NCI-H226 (cell line): ENCODE measurements at regions not wholly inside any gene's neighbourhood (a gene's known extent, or its start where the extent isn't known, plus 50 kb on each side); places are given as distances from the start of the nearest gene placed in this dataset.

Experiments used
- DNase-seq: peaks from one replicate; pipeline ENCODE4 v3.0.0-alpha.2; 2015

DNA sequence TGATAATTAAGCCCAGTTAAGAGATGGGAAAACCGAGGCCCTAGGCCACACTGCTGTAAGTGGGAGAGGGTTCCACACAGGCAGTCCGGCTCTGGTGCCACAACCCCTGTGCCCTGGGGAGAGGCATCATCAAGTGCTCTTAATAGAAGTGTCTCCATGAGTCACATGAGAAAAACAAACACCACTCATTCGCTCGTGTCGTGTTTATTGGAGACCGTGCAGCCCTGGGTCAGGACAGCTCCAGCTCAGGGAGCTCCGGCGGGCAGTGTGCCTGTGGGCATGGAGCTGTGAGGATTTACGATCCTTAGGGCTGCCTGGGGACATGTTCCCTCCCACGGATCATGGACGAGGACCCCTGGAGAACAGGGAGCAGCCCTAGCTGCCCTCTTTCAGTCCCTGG lies 658.5 kb downstream of the AJAP1 start:
- DNase-seq: no peak

GRCh38 chr1:5312293-5312674 lies 657.9 kb downstream of the AJAP1 start:
- no peak for DNase-seq

DNA sequence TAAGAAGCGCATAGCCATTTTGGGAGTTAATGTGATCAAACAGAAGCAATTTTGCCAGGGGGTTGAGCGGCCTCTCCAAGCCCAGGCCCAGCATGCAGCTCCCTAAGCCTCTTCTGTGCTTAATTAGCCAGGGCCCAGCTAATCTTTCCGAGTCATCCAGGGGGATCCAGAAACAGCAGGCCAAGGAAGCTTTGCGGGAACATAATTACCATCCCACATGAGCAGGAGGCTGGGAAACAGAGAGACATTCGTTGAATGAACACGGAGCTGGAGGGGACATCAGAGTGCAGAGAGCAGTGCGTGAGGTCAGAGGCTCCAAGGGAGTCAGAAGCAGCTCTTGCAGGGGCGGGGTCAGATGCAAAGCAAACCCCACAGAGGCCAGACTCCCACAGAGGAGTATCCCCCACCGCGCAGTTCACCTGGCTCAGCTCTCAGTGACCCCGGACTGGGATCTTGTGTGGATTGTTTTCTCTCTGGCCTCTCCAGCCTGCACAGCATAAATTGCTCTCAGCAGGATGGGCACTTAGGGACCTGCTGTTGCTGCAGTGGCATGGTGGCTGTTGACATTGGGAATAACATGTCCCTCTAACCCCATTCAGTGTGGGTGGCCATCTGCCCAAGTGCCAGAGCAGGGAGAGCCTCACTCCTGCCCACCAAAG lies 657.4 kb downstream of the AJAP1 start:
- DNase-seq: no peak

GRCh38 chr1:5311147-5311546 lies 656.7 kb downstream of the AJAP1 start:
- no peak for DNase-seq

GRCh38 chr1:5308249-5308648 lies 653.8 kb downstream of the AJAP1 start:
- DNase-seq: no peak

GRCh38 chr1:5304702-5305101 lies 650.3 kb downstream of the AJAP1 start:
- no peak for DNase-seq

- DNase-seq: no peak
Observed at GRCh38 chr1:5298376-5298775, 644.0 kb downstream of the AJAP1 start.

DNA sequence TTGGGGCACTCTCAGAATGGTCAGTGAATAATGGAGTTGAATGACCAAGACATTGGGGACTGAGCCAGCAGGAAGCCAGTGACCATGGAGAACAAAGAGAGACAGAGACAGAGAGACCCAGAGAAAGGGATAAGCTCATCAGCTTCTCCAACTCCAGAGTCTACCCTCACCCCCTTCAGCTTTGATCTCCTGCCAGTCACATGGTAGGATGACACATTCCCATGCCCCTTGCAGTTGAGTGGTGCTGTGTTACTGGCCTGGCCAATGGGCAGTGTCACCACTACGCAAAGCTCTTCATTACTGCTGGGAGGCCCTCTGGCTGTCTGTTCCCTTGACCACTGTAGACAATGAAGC lies 643.5 kb downstream of the AJAP1 start:
- DNase-seq: no peak

DNA sequence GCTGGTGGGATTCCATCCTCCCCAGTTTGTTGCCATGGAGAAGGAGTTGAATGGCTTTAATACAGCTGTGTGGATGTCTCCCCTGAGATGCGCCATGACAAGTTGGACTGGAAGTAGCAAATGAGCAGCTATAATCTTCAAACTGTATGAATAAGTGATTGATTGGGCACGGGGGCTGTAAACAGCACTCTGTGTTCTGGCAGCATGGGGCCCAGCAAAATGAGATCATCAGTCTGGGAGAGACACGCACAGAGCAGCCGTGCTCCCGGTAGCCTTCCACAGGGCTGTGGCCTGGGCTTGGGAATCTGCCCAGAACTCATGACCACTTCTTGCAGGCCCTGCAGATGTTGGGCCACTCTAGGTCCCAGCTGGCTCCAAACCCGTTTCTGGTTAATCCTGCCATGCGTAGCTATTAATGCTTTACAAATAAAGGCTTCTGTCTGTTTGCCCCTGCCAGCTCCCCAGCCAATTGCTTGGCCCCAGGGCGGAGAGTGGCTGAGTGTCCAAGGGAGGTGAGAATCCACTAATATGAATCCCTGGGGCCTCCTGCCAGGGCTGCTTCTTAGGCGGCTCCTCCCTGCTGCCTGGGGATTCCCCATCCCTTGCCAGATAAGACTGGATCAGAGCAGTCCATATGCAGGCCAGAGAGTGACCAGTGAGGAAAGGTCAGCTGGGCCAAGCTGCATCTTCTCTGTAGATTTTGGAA lies 642.9 kb downstream of the AJAP1 start:
- DNase-seq: no peak

DNA sequence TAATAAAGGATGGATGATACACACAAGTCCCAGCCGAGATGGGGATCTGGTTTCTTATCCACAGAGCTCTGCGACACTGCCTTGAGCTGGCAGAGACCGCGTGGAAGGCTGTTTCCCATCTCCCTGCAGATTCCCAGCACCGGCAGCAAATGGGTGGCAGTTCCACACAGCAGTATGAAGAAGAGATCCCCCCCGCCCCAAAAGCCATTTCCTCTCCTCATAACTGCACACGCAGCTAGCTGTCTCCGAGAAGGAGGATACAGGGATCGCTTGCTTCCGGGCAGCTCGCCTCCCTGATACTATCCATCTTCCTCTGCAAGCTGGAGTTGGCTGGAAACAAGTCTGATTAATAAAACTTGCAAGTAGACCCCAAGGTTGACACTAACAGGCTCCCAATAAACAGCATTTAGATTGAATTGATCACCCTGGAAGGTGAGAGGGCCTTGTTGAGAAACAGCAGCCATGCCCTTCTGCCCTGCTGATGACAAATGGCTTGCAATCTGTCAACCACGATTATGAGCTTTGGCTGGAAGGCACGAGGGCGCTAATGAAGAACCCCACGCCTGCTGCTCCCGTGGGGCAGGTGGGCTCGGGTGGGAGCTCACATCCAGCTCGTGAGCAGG lies 642.3 kb downstream of the AJAP1 start:
- no peak for DNase-seq

DNA sequence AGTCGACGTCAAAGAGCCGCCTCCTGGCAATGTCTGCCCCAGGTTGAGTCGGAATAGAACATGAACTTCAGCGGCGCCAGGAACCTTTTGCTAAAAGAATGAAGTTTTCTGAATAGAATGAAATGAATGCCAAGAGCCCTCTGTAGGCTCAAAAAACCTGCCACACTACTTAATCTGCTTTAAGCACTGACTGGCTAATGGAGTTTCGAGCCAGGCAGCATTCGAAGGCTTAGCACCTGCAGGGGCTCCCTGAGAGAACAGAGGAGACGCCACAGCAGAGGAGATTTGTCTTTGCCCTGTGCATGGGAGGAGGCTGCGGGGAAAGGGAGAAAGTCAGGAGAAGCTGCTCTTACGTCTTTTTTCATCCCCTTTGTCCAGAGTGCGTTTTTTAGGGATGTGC lies 641.7 kb downstream of the AJAP1 start:
- DNase-seq: no peak

DNA sequence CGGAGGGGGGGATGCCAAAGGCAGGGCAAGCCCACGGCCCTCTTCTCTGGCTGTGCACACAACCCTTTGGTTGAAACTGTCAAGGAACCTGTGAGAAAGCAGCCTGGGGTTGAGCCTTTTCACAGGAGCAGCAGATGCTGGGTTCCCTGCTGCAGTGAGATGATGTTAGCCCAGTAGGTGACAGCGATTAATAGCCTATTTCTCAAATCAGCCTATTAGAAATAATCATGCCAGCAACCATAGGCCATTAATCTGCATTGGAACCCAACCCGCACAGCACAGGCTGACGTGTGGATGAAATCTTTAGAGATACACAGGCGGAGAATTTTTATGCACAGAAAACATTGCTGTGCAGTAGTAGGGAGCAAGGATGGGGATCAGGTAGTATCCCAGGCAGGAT lies 637.5 kb downstream of the AJAP1 start:
- no peak for DNase-seq

- DNase-seq: no peak
Observed at GRCh38 chr1:5287178-5288150, 633.1 kb downstream of the AJAP1 start.

- DNase-seq: no peak
Observed at GRCh38 chr1:5286244-5286643, 631.8 kb downstream of the AJAP1 start.

DNA sequence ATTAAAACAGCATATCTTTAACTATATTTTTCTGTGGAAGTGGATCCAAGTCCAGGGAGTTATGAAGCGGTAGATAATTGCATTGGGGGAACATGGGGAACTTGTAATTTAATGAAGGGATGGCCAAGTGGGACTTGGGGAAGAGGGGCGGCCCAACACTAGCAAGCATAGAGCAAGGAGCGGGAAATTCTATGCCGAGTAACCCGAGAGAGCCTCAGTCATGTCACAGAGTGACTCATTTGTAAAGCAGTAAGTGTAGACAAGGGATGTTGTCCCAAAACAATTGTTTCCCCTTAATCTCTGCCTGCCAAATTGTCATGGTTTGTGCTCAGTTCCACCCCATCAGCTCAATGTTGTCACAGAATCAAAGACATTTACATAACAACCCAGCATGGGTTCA lies 620.1 kb downstream of the AJAP1 start:
- DNase-seq: no peak

GRCh38 chr1:5273280-5274003 lies 619.0 kb downstream of the AJAP1 start:
- no peak for DNase-seq

GRCh38 chr1:5272325-5272724 lies 617.9 kb downstream of the AJAP1 start:
- DNase-seq: no peak

- no peak for DNase-seq
Observed at GRCh38 chr1:5271264-5271663, 616.9 kb downstream of the AJAP1 start.

- DNase-seq: no peak
Observed at GRCh38 chr1:5269901-5270300, 615.5 kb downstream of the AJAP1 start.

GRCh38 chr1:5267603-5268235 lies 613.3 kb downstream of the AJAP1 start:
- DNase-seq: no peak

DNA sequence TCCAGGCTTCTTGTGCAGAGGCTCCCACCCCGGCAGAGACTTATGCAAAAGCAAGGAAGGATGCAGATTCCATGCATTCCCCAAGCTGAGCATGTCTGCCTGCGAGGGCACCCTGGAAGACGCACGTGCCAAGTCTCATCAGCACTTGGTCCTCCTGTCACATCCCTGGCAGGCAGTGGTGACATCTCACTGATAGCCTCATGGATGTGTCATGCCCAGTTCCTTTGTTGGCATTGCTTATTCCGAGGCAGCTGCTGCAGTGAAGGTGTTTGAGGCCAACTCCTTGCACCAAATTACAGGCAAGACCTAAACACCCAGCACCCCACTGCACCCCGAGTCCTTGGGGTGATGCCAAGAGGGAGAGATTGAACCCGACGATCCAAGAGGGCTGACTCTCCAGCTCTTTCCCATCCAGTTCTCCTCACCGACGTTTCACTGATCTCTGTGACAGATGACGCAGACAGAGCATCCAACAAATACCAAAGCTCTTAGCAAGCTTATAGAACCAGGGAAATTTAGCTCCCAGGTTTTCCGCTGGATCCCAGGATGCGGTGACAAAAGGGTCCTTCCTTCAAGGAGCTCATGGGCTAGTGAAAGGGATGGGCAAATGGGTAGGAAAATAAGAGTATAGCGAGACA lies 611.1 kb downstream of the AJAP1 start:
- DNase-seq: no peak

DNA sequence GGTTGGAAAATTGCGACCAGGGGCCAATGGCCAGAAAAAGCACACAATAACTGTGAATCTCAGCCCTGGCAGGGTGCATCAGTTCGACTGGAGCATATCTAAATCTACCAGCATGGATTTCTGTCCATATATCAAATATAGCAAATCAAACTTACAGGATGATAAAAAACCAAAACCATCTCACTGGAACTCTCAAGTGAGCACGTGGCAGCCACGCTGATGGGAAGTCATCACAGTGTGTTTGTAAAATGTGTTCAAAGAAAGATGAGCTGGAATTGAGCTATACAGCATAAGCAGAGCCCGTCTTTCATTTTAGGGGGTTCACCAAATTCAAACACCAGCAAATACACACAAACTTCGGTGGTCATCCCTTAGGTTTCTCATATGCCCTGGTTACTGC lies 610.1 kb downstream of the AJAP1 start:
- no peak for DNase-seq
